HG02870 (cell line): ENCODE measurements at regions not wholly inside any gene's neighbourhood (a gene's known extent, or its start where the extent isn't known, plus 50 kb on each side); places are given as distances from the start of the nearest gene placed in this dataset.
"Not testable (repeated sequence)": the region's sequence is repeated elsewhere in the genome, so short reads cannot be mapped to it uniquely, and the experiment has no call there.

ENCODE experiments used
- ATAC-seq: cut with Tn5 transposase; IDR thresholded peaks from one replicate; pipeline ENCODE4 v1.9.1; 2021; ENCODE audit warnings: mild to moderate bottlenecking, moderate library complexity; ENCODE audit not compliant: unreplicated experiment

DNA sequence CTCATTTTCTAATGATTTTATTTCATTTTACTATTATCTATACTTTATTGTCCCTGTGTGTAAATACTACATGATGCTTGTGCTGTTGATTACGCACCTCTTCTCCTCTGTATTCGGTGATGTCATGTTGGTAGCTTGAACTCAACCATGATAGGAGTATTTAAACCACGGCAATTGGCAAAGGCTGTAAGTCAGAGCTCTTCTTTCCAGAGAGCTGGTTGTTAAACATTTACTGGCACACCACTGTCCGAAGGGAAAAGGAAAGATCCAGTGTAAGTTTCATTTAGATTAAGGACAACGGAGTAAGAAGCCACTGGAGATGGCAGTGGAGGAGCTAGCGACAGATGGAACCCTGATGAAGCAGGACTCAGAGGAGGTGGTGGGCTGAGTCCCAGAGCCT, 93.4 kb upstream of the KCNE2 start:
- ATAC-seq = no peak

DNA sequence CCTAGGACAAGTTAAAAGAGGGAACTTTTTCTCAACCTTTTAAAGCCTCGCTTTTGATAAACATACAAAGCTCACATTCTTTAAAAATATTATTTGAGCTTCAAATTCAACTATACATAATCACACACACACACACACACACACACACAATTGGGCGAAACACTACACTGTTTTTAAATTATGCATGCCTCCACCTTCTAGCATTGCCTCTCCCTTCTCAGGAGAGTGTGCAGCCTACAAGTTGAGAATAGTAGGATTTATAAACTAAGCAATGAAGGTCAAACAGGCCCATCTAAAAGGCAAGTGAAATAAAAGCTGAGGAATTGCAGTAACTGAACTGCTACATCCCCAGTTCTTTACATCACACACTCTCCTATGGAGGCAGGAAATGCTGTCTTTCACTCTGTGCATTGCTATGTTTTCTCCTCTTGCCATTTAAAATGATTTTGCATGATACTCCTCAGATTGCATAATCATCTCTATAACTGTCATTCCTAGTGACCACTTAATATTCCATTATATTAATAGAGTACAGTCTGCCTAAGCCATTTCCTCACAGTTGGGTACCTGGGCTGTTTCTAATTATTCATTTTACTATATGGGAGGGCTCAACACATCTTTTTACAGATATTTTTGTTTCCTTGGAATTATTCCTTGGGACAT, 92.5 kb upstream of the KCNE2 start:
- ATAC-seq = no peak

DNA sequence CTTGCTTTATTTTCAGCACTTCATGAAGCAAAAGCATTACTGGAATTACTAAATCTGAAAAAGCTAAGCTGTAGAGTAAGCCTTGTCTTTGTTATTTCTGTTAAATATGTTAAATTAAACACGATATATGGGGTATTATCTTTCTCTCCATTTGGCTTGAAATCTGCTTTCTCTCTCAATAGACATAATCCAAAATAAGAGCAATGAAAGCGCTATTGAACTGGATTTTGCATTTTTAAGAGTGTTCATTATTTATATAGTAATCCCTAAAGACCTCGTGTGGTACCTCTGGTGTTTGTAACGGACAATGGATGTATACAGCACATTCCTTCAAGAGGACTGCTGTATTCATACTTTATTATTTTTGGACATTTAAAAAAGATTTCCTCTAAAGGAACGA, 91.5 kb upstream of the KCNE2 start:
- no peak for ATAC-seq

DNA sequence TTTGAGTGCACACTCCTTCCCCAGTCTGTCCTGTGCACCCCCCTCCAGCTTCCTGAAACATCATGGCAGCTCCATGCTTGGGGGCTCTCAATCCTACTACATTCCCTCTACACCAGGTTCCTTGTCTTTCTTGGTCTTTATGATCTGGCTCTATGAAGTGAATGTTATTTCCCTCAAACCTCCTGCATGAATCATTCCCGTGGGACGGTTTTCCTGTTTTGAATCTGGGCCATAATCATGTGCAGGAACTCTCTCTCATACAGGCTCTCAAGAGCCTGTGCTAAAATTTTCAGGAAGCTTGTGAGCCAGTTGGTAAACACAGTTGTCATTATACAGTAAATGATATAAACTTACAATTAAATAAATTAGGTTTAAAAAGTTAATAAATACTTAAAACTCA, 89.8 kb upstream of the KCNE2 start:
- ATAC-seq = no peak

GRCh38 chr21:34276711-34277425, 86.9 kb upstream of the KCNE2 start:
- peak; percentile 84 for ATAC-seq

- ATAC-seq = no peak
These were observed 85.4 kb upstream of the KCNE2 start for GRCh38 chr21:34278451-34278850.

DNA sequence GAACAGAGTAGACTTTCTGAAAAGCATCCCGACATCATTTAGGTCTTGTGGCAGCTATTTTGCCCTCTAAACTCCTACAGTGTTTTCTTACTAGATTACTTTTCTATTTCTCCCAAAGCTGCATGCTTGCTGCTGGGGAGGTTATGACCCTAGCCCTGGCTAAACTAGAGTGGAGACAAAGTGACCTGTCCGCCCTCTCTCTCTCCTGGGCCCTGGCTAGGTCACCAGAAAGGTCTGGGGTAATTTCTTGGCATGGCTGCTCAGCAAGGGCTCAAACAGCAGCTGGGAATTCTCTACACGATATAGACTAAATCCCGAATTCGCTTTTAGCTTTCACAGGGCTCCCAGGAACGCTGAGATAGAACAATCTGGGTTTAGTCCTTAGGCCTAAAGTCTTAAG, 84.5 kb upstream of the KCNE2 start:
- no peak for ATAC-seq

GRCh38 chr21:34279883-34280282, 83.9 kb upstream of the KCNE2 start:
- ATAC-seq = no peak

DNA sequence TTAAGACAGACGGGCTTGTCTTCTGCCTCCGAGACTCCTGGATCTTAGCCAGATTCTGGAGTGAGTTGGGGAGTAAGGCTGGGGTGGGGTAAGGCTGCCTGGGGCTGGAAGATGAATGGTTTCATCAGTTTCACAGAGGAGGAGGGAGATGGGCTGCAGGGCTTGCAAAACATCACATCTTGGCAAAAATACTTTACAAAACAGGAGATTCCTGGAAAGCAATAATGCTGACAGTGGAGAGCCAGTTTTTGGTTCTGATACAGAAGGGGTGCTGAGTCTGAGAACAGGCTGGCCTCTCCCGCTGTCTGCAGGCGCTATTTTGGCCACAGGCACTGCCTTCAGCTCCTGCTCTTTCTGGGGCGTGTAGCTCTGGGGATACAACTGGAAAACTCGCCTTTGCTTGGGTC, 83.4 kb upstream of the KCNE2 start:
- no peak for ATAC-seq

DNA sequence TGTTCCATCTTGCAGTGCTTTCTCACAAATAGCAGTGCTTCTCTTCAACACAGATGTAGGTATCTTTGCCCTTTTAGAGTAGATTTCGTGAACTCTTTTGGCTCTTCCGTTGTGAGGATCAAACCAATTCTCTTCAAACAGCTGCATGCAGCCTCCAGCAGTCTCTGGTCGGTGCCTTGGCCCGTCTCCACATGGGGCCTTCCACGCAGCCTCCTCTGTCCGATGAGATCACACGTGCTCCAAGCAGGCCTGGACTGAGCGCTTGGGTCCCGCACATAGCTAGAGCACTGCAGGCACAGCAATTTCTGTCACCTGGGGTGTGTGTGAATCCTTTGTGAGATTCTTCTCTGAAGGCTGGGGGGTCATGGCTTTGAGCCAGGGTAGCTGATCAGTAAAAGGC, 82.8 kb upstream of the KCNE2 start:
- ATAC-seq = no peak

- ATAC-seq = no peak
These were observed 81.6 kb upstream of the KCNE2 start for GRCh38 chr21:34282223-34282622.

DNA sequence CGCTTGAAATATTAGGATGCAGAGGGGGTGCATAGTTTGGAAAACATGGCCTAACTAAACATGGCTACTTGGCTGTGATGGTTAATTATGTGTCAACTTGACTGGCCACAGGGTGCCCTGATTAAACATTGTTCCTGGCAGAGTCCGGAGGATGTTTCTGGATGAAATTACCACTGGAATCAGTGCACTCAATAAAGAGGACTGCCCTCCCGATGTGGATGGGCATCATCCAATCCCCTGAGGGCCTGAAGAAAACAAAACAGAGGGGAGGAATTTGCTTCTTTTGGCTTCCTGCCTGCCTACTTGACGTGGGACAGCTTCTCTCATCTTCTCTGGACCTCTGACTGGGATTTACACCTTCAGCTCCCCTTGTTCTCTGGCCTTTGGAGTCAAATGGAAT, 79.1 kb upstream of the KCNE2 start:
- no peak for ATAC-seq

GRCh38 chr21:34288042-34288441, 75.8 kb upstream of the KCNE2 start:
- ATAC-seq = not testable (repeated sequence)

DNA sequence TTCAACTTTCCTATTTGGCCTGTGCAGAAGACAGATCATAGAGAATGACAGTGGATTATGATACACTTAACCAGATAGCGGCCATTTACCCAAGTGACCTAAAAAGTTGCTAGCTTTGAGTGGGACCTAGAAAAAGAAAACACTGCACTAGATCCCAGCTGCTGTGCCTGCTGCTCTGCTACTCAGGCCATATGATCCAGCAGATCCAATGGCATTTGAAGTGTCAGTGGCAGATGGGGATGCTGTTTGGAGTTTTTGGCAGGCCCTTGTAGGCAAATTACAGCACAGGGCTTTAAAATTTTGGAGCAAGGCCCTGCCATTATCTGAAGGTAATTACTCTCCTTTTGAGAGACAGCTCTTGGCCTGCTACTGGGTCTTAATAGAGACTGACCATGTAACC, 74.0 kb upstream of the KCNE2 start:
- no peak for ATAC-seq

DNA sequence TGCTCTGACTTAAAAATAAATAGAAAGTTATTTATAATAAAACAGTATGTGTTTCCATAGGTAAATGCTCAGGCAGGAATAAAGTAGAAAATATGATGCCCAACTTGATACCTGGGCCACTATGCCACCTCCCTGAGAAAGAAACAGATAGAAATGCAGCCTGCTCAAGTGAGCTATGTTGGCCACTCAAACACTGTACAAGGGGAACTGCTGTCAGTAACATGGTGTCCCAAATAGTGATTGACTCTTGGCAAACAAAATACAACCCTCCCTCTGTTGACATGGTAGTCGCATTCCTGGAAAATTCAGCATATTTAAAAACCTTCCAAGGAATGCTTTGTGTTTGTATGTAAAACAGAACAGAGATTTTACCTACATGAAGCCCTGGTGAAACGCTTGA, 66.9 kb upstream of the KCNE2 start:
- no peak for ATAC-seq

DNA sequence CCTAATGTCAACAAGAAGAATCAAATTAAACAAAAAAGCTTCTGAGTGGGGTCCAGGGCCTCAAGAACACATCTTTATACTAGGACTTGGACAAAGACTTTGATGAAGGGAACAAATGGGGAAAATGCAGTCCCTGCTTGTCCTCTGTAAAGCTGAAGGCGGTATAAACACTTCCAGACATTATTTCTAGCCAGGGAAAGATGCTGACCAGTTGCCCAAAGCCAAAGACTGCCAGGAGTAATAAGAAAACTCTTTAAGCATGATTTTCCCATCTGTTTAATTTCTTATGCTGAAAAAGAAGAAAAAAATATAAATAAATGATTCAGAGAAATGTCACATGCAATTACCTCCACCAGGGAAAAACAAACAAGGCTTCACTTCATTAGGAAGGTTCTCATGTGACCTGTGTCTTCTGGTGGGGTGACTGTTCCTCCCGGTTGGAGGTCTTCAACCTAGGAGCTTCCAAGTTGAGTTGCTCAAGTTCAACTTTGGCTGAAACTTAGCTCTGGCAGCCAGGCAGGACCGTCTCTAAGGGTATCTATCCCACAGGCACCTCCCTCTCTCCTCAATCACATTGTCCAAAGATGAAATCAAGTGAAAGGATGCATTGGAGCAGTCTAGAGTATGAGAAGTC, 65.2 kb upstream of the KCNE2 start:
- no peak for ATAC-seq

DNA sequence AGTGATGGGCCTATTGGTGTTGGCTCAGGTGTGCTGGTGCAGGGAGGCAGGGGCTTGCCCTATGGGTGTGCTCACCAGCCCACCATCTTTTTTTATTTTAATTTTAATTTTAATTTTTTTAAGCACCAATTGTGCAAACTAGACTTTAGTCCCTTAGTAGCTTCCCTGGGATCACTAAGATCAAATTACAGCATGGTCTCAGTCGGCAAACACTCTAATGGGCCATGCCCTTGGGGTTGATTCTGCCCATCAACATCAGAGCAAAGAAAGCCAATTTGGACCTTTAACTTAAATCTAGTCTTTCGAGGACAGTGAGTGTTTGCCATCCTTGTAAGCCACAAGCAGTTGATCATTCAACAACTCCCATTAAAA, 64.7 kb upstream of the KCNE2 start:
- ATAC-seq = no peak

DNA sequence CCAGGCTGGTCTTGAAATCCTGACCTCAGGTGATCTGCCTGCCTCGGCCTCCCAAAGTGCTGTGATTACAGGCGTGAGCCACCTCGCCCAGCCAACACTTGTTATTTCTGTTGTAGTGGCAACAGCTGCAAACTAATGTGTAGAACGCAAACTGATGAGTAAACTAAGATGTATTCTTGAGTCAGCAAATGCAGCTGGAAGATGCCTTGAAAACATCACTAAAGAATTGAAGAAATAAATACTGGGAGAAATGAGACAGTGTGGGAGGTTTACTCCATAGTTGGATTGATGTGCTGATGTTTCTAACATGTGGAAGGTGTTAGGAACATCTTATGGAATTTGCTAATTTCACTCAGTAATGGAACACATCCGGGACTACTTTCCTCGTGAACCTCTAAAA, 61.3 kb upstream of the KCNE2 start:
- ATAC-seq = no peak

GRCh38 chr21:34305605-34306604, 57.9 kb upstream of the KCNE2 start:
- no peak for ATAC-seq

GRCh38 chr21:34307991-34308532, 55.7 kb upstream of the KCNE2 start:
- ATAC-seq = no peak
